Stimulated activated naive CD4-positive, alpha-beta T cell (primary cell): ENCODE measurements at regions not wholly inside any gene's neighbourhood (a gene's known extent, or its start where the extent isn't known, plus 50 kb on each side); places are given as distances from the start of the nearest gene placed in this dataset.

Experiments
- DNase-seq, 6 experiments: peaks; one replicate each; lab custom pipeline; 2025; lab: John Stamatoyannopoulos, UW

GRCh38 chr15:37260255-37260654, 159.9 kb upstream of the MEIS2 start:
- no peak for DNase-seq

GRCh38 chr15:37261685-37262084, 161.3 kb upstream of the MEIS2 start:
- no peak for DNase-seq

GRCh38 chr15:37262922-37263608, 162.7 kb upstream of the MEIS2 start:
- DNase-seq, result no peak

- no peak for DNase-seq
Measured at GRCh38 chr15:37289109-37289765, 188.9 kb upstream of the MEIS2 start.

- no peak for DNase-seq
Measured at GRCh38 chr15:37291920-37292319, 191.6 kb upstream of the MEIS2 start.

- no peak for DNase-seq
Measured at GRCh38 chr15:37298271-37298670, 197.9 kb upstream of the MEIS2 start.

- DNase-seq, result no peak
Measured at GRCh38 chr15:37339437-37339836, 239.1 kb upstream of the MEIS2 start.

GRCh38 chr15:37339856-37340255, 239.5 kb upstream of the MEIS2 start:
- DNase-seq, result no peak

GRCh38 chr15:37340438-37340837, 240.1 kb upstream of the MEIS2 start:
- no peak for DNase-seq

GRCh38 chr15:37359101-37359892, 258.9 kb upstream of the MEIS2 start:
- DNase-seq, result no peak

GRCh38 chr15:37359893-37360290, 259.5 kb upstream of the MEIS2 start:
- no peak for DNase-seq

- DNase-seq, result no peak
Measured at GRCh38 chr15:37360724-37361123, 260.4 kb upstream of the MEIS2 start.

GRCh38 chr15:37361621-37362020, 261.3 kb upstream of the MEIS2 start:
- no peak for DNase-seq

- no peak for DNase-seq
Measured at GRCh38 chr15:37362414-37362813, 262.1 kb upstream of the MEIS2 start.

- DNase-seq, result no peak
Measured at GRCh38 chr15:37368961-37369360, 268.6 kb upstream of the MEIS2 start.

GRCh38 chr15:37370941-37371340, 270.6 kb upstream of the MEIS2 start:
- DNase-seq, result no peak

GRCh38 chr15:37372064-37372463, 271.7 kb upstream of the MEIS2 start:
- no peak for DNase-seq

GRCh38 chr15:37375519-37375918, 275.2 kb upstream of the MEIS2 start:
- DNase-seq, result no peak

- DNase-seq, result no peak
Measured at GRCh38 chr15:37377428-37377827, 277.1 kb upstream of the MEIS2 start.

- no peak for DNase-seq
Measured at GRCh38 chr15:37394402-37395099, 294.2 kb upstream of the MEIS2 start.

GRCh38 chr15:37395100-37395468, 294.7 kb upstream of the MEIS2 start:
- DNase-seq, result no peak

- DNase-seq, result no peak
Measured at GRCh38 chr15:37397266-37398022, 297.1 kb upstream of the MEIS2 start.
